ENCODE measurements at regions not wholly inside any gene's neighbourhood (a gene's known extent, or its start where the extent isn't known, plus 50 kb on each side); places are given as distances from the start of the nearest gene placed in this dataset.

DNA sequence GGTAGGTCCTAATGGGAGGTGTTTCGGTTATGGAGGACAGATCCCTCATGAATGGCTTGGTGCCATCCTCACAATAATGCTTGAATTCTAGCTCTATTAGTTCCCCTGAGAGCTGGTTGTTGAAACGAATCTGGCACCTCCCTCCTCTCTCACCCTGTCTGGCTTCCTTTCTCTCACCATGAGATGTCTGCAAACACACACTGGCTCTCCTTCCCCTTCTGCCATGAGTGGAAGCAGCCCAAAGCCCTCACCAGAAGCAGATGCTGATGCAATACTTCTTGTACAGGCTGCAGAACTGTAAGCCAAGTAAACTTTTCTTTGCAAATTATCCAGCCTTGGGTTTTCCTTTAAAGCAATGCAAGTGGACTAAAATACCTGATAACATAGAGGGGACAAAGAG lies 86.6 kb downstream of the RND3 start:
- H3K36me3 ChIP-seq: no peaks in the 10 kb centered on the region

DNA sequence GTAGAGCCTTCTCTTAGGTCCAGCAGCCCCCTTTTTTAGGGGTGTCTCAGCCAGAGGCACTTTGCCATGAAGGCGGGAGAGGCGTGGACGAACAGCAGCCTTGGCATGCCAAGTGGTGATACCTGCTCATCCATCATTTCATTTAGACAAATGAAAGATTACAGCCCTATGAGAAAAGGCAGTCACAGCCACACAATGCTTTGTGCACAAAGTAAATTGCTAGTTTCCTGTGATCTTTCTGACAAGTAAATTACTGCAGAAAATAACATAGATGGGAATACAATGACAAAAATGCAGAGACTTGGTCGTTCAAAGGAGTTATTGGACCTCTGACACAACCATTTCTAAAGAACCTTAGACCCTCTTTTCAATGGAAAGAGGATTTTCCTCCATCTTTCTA lies 94.9 kb downstream of the RND3 start:
- H3K27me3 ChIP-seq (replicated peaks in 1 of 7): no peaks in the 10 kb centered on the region
- intact Hi-C loops (cut with DNase I; ENCODE audit: low total_unique reads): no loop called here
- H3K36me3 ChIP-seq: no peaks in the 10 kb centered on the region
- 62 to 67% (median 65%) methylated on average over 4 of the region's 4 CpGs for WGBS, 5 donors
- H3K27ac ChIP-seq: no peak overlapping the region
- TF ChIP-seq, protein P1, sequence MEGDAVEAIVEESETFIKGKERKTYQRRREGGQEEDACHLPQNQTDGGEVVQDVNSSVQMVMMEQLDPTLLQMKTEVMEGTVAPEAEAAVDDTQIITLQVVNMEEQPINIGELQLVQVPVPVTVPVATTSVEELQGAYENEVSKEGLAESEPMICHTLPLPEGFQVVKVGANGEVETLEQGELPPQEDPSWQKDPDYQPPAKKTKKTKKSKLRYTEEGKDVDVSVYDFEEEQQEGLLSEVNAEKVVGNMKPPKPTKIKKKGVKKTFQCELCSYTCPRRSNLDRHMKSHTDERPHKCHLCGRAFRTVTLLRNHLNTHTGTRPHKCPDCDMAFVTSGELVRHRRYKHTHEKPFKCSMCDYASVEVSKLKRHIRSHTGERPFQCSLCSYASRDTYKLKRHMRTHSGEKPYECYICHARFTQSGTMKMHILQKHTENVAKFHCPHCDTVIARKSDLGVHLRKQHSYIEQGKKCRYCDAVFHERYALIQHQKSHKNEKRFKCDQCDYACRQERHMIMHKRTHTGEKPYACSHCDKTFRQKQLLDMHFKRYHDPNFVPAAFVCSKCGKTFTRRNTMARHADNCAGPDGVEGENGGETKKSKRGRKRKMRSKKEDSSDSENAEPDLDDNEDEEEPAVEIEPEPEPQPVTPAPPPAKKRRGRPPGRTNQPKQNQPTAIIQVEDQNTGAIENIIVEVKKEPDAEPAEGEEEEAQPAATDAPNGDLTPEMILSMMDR (IDR thresholded peaks at IDR 0.05 in 8 of 11, conservative IDR thresholded peaks at IDR 0.05 in 3 of 11): no peak
- no peak for TF ChIP-seq POLR2A (IDR thresholded peaks at IDR 0.05)
- no peak for TF ChIP-seq POLR2AphosphoS5 (IDR thresholded peaks at IDR 0.05)
- H3K9me3 ChIP-seq: peaks cover 0 to 6% (median 0%) of the 10 kb centered on the region in 8 donors
- H3K4me3 ChIP-seq: no peak overlapping the region
- no peaks in the 10 kb centered on the region for H3K4me1 ChIP-seq
- no peak for DNase-seq

More for the DNA sequence above, 86.6 kb downstream of the RND3 start:
- intact Hi-C loops (cut with DNase I; ENCODE audit: low total_unique reads): no loop called here
- no peaks in the 10 kb centered on the region for H3K9me3 ChIP-seq
- H3K27me3 ChIP-seq (replicated peaks in 1 of 7): no peaks in the 10 kb centered on the region
- 52 to 77% (median 58%) methylated on average over 2 of the region's 2 CpGs for WGBS, 5 donors
- no peak overlapping the region for H3K4me3 ChIP-seq
- DNase-seq: no peak
- no peak for TF ChIP-seq POLR2A (IDR thresholded peaks at IDR 0.05)
- TF ChIP-seq, protein P1 (IDR thresholded peaks at IDR 0.05 in 8 of 11, conservative IDR thresholded peaks at IDR 0.05 in 3 of 11): no peak
- TF ChIP-seq POLR2AphosphoS5 (IDR thresholded peaks at IDR 0.05): no peak
- no peak overlapping the region for H3K27ac ChIP-seq
- H3K4me1 ChIP-seq: no peaks in the 10 kb centered on the region

DNA sequence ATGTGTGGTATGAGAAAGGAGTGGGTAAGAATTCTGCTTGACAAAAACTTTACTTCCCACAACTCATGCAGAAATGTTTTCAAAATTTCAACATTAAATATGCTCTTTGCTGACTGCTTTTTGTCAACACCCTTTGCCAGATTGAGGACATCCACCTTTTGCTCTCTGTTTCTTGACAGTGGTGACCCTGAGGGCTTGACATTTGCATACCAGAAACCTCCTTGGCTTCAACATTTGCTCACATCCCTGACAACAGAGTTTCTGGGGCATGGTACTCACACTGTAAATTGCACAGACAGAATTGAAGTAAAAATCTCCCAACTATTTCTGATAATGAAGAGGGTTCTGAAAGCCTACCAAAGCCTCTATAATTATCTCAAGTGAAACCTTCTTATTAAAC lies 95.7 kb downstream of the RND3 start:
- intact Hi-C loops (cut with DNase I; ENCODE audit: low total_unique reads): no loop called here
- DNase-seq: no peak
- TF ChIP-seq POLR2AphosphoS5 (IDR thresholded peaks at IDR 0.05) (no peak), POLR2A (IDR thresholded peaks at IDR 0.05) (no peak)
- TF ChIP-seq, protein P1 (IDR thresholded peaks at IDR 0.05 in 8 of 11, conservative IDR thresholded peaks at IDR 0.05 in 3 of 11): no peak
- H3K27me3 ChIP-seq (replicated peaks in 1 of 7): no peaks in the 10 kb centered on the region
- no peaks in the 10 kb centered on the region for H3K4me1 ChIP-seq
- H3K27ac ChIP-seq: no peak overlapping the region
- H3K9me3 ChIP-seq: peaks cover 0 to 14% (median 4%) of the 10 kb centered on the region in 8 donors
- H3K4me3 ChIP-seq: no peak overlapping the region
- H3K36me3 ChIP-seq: no peaks in the 10 kb centered on the region

DNA sequence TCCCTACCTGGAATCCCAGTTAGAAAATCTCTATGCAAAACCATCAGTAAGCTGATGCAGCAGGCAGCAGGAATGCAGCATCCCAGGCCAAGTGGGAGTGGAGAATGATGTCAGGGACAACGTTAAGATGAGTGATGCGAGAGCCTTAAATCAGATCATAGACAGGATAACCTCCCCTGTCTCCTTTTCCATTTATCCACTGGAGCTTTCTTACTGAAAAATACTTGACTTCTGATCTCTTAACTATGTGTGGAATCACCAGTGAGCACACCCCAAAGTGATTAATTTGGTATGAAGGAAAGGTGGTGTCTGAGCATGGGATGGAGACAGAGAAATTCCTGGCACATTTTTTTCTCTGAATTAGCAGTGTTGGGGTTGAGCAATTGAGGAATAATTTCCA lies 98.0 kb downstream of the RND3 start:
- no peak overlapping the region for H3K4me3 ChIP-seq
- no peaks in the 10 kb centered on the region for H3K4me1 ChIP-seq
- no peaks in the 10 kb centered on the region for H3K36me3 ChIP-seq
- TF ChIP-seq POLR2AphosphoS5 (IDR thresholded peaks at IDR 0.05): no peak
- intact Hi-C loops (cut with DNase I; ENCODE audit: low total_unique reads): no loop called here
- 60 to 82% (median 73%) methylated on average over 2 of the region's 2 CpGs for WGBS, 5 donors
- no peak overlapping the region for H3K27ac ChIP-seq
- H3K9me3 ChIP-seq: peaks cover 0 to 38% (median 25%) of the 10 kb centered on the region in 8 donors
- DNase-seq: no peak
- H3K27me3 ChIP-seq (replicated peaks in 1 of 7): no peaks in the 10 kb centered on the region

DNA sequence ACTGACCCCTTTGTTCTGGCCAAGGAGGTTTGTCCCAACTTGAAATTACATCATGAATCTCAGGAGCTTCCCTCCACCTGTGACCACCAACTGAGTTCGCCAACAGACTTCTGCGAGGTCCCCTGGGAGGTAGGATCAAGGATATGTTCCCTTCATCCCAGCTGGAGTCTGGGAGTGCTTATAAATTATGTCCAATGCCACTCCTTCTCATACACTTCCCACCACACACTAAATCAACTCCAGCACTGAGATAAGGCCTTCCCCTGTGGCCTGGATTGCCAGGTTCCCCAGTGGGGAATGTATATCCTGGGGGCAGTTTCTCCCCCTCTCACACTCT lies 99.2 kb downstream of the RND3 start:
- Histone ChIP-seq H3K36me3 (no peaks in the 10 kb centered on the region), H3K27ac (no peak overlapping the region), H3K27me3 (replicated peaks in 1 of 7) (no peaks in the 10 kb centered on the region), H3K4me3 (no peak overlapping the region), H3K9me3 (peaks cover 0 to 39% (median 25%) of the 10 kb centered on the region in 8 donors), H3K4me1 (no peaks in the 10 kb centered on the region)
- intact Hi-C loops (cut with DNase I; ENCODE audit: low total_unique reads): no loop called here
- TF ChIP-seq POLR2A (IDR thresholded peaks at IDR 0.05) (no peak), POLR2AphosphoS5 (IDR thresholded peaks at IDR 0.05) (no peak)
- TF ChIP-seq, protein P1 (IDR thresholded peaks at IDR 0.05 in 8 of 11, conservative IDR thresholded peaks at IDR 0.05 in 3 of 11): no peak
- 71 to 92% (median 85%) methylated on average over 2 of the region's 2 CpGs for WGBS, 5 donors
- no peak for DNase-seq

Measured in spleen (tissue), 11 donors.